Liver (tissue), 3 donors: ENCODE measurements at regions not wholly inside any gene's neighbourhood (a gene's known extent, or its start where the extent isn't known, plus 50 kb on each side); places are given as distances from the start of the nearest gene placed in this dataset.

ENCODE experiments used
- EGR1 ChIP-seq, 2 donors: IDR thresholded peaks; 2 replicates each; pipeline ENCODE4 v1.6.1; 2016 to 2018; ENCODE audit warnings: antibody characterized with exemption in 2 of 2, low read depth in 2 of 2
- FOXA1 ChIP-seq: IDR thresholded peaks from 2 replicates; pipeline ENCODE4 v1.6.1; 2016; ENCODE audit warnings: antibody characterized with exemption
- GABPA ChIP-seq, 2 donors: IDR thresholded peaks in 1 of 2; conservative IDR thresholded peaks in 1 of 2; 2 replicates each; pipeline ENCODE4 v1.6.1; 2016; ENCODE audit warnings: antibody characterized with exemption in 2 of 2, mild to moderate bottlenecking in 1 of 2, moderate library complexity in 1 of 2
- JUND ChIP-seq, 2 donors: IDR thresholded peaks; 2 replicates each; pipeline ENCODE4 v1.6.1; 2016; ENCODE audit warnings: antibody characterized with exemption in 2 of 2
- NR2F2 ChIP-seq: IDR thresholded peaks from 2 replicates; pipeline ENCODE4 v1.6.1; 2016; ENCODE audit warnings: antibody characterized with exemption
- RAD21 ChIP-seq, 2 donors: IDR thresholded peaks; 2 replicates each; pipeline ENCODE4 v1.6.1; 2016; ENCODE audit warnings: antibody characterized with exemption in 2 of 2, mild to moderate bottlenecking in 2 of 2
- RXRA ChIP-seq, 2 donors: IDR thresholded peaks; 2 replicates each; pipeline ENCODE4 v1.6.1; 2017 to 2018; ENCODE audit warnings: antibody characterized with exemption in 2 of 2, mild to moderate bottlenecking in 1 of 2
- SP1 ChIP-seq: IDR thresholded peaks from 2 replicates; pipeline ENCODE4 v1.6.1; 2018; ENCODE audit warnings: antibody characterized with exemption, mild to moderate bottlenecking
- TAF1 ChIP-seq: conservative IDR thresholded peaks from 2 replicates; pipeline ENCODE4 v1.6.1; 2016; ENCODE audit warnings: antibody characterized with exemption, mild to moderate bottlenecking
- YY1 ChIP-seq: IDR thresholded peaks from 2 replicates; pipeline ENCODE4 v1.6.1; 2016; ENCODE audit warnings: antibody characterized with exemption, mild to moderate bottlenecking
- TF ChIP-seq, protein P1 (sequence below): fragments of 150-350 bp; IDR thresholded peaks from 2 replicates; pipeline ENCODE4 v1.5.1; 2017; ENCODE audit warnings: improper control_type of control experiment, low read depth, low read length; ENCODE audit not compliant: missing input control
- TF ChIP-seq, protein P2 (sequence below): IDR thresholded peaks from 2 replicates; pipeline ENCODE4 v1.6.1; 2016; ENCODE audit warnings: antibody characterized with exemption, mild to moderate bottlenecking
- TF ChIP-seq, protein P3 (sequence below): IDR thresholded peaks from 2 replicates; pipeline ENCODE4 v1.6.1; 2016; ENCODE audit warnings: antibody characterized with exemption
- TF ChIP-seq, protein P4 (sequence below): IDR thresholded peaks from 2 replicates; pipeline ENCODE4 v1.6.1; 2016; ENCODE audit warnings: antibody characterized with exemption
- donor health status: healthy.
- donor health status: healthy.

DNA sequence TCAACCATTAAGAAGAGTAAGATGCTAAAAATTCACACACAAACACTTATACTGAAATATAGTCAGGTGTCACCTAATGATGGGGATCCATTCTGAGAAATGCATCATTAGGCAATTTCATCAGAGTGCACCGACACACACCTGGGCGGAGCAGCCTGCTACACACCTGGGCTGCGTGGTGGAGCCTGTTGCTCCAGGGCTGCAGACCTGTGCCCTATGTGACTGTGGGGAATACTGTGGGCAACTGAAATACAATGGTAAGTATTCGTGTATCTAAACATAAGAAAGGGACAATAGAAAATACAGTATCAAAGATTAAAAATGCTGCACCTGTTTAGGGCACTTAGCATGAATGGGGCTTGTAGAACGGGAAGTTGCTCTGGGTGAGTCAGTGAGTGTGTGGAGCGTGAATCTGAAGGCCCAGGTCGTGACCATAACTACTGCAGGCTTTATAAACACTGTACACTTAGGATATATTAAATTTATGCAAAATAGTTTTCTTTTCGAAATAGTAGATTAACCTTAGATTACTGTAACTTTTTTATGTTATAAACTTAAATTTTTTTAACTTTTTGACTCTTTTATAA is 124.4 kb upstream of the AFDN start:
- TF ChIP-seq SP1 (no peak), NR2F2 (no peak), JUND (IDR thresholded peaks at IDR 0.05) (no peak), YY1 (no peak), FOXA1 (no peak), GABPA (IDR thresholded peaks at IDR 0.05 in 1 of 2, conservative IDR thresholded peaks at IDR 0.05 in 1 of 2) (no peak), RAD21 (IDR thresholded peaks at IDR 0.05) (no peak), RXRA (IDR thresholded peaks at IDR 0.05) (no peak), EGR1 (IDR thresholded peaks at IDR 0.05; ENCODE audit: low read depth in 2 of 2) (no peak), TAF1 (no peak)
- TF ChIP-seq, protein P1, sequence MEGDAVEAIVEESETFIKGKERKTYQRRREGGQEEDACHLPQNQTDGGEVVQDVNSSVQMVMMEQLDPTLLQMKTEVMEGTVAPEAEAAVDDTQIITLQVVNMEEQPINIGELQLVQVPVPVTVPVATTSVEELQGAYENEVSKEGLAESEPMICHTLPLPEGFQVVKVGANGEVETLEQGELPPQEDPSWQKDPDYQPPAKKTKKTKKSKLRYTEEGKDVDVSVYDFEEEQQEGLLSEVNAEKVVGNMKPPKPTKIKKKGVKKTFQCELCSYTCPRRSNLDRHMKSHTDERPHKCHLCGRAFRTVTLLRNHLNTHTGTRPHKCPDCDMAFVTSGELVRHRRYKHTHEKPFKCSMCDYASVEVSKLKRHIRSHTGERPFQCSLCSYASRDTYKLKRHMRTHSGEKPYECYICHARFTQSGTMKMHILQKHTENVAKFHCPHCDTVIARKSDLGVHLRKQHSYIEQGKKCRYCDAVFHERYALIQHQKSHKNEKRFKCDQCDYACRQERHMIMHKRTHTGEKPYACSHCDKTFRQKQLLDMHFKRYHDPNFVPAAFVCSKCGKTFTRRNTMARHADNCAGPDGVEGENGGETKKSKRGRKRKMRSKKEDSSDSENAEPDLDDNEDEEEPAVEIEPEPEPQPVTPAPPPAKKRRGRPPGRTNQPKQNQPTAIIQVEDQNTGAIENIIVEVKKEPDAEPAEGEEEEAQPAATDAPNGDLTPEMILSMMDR = no peak
- TF ChIP-seq, protein P2, sequence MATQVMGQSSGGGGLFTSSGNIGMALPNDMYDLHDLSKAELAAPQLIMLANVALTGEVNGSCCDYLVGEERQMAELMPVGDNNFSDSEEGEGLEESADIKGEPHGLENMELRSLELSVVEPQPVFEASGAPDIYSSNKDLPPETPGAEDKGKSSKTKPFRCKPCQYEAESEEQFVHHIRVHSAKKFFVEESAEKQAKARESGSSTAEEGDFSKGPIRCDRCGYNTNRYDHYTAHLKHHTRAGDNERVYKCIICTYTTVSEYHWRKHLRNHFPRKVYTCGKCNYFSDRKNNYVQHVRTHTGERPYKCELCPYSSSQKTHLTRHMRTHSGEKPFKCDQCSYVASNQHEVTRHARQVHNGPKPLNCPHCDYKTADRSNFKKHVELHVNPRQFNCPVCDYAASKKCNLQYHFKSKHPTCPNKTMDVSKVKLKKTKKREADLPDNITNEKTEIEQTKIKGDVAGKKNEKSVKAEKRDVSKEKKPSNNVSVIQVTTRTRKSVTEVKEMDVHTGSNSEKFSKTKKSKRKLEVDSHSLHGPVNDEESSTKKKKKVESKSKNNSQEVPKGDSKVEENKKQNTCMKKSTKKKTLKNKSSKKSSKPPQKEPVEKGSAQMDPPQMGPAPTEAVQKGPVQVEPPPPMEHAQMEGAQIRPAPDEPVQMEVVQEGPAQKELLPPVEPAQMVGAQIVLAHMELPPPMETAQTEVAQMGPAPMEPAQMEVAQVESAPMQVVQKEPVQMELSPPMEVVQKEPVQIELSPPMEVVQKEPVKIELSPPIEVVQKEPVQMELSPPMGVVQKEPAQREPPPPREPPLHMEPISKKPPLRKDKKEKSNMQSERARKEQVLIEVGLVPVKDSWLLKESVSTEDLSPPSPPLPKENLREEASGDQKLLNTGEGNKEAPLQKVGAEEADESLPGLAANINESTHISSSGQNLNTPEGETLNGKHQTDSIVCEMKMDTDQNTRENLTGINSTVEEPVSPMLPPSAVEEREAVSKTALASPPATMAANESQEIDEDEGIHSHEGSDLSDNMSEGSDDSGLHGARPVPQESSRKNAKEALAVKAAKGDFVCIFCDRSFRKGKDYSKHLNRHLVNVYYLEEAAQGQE = no peak
- TF ChIP-seq, protein P3, sequence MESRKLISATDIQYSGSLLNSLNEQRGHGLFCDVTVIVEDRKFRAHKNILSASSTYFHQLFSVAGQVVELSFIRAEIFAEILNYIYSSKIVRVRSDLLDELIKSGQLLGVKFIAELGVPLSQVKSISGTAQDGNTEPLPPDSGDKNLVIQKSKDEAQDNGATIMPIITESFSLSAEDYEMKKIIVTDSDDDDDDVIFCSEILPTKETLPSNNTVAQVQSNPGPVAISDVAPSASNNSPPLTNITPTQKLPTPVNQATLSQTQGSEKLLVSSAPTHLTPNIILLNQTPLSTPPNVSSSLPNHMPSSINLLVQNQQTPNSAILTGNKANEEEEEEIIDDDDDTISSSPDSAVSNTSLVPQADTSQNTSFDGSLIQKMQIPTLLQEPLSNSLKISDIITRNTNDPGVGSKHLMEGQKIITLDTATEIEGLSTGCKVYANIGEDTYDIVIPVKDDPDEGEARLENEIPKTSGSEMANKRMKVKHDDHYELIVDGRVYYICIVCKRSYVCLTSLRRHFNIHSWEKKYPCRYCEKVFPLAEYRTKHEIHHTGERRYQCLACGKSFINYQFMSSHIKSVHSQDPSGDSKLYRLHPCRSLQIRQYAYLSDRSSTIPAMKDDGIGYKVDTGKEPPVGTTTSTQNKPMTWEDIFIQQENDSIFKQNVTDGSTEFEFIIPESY = no peak
- TF ChIP-seq, protein P4, sequence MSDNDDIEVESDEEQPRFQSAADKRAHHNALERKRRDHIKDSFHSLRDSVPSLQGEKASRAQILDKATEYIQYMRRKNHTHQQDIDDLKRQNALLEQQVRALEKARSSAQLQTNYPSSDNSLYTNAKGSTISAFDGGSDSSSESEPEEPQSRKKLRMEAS = no peak
